ENCODE measurements at regions not wholly inside any gene's neighbourhood (a gene's known extent, or its start where the extent isn't known, plus 50 kb on each side); places are given as distances from the start of the nearest gene placed in this dataset.
"Not testable (repeated sequence)": the region's sequence is repeated elsewhere in the genome, so short reads cannot be mapped to it uniquely, and the experiment has no call there.

DNA sequence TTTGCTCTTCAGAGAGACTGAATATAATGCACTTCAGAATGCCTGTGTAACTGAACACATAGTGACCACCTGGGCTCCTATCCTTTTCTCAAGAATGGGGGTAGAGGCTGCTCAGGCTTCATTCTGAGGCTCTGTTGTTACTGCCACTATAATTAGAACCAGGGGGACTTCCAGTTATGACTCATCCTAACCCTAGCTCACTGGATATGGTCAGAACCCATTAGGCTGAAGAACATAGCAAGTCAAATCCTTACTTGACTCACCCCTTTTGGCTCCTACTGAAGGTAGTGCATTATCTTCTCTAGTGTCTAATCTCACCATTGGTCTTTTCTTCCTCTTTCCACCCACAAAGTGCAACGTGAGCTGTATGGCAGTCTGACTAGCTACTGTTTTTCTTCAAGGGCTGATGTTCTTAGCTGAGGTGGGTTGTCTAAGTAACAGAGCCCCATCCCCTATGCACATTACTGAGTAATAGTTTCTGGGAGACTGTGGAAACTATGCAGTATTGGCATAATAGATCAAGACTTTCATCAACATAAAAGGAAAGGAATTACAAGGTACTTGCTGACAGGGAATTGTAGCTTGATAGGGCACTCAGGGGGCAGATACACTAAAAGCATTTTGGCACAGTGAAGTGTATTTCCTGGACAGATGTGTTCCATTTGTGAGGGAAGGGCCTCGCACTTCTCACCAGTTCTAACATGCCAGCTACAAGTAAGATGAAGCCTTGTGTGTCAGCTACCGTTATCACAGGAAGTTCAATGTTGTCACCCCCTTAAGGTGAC is 431.0 kb upstream of the MEF2C start:
- peak; percentile 76 for DNase-seq

GRCh38 chr5:89313044-89313443 is 430.1 kb upstream of the MEF2C start:
- peak; percentile 60 for DNase-seq

DNA sequence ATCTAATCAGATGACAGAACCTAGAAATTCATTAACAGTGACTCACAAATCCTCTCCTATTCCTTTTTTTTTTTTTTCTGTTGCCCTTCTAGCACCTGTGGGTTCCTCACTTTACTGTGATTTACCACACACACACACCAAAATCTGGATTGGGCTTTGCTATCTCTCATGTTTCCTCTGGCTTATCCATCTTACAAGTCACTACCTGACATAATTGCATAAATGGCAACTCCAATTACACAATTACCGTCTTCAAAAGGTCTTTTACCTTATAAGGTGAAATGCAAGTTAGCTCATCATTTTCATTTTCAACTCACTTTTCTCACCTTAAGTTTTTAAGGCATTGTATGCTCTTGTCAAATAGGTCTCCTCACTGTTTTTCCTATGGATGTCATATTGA is 426.3 kb upstream of the MEF2C start:
- DNase-seq, result no peak

- DNase-seq, result no peak
Observed at GRCh38 chr5:89308606-89309040, 425.6 kb upstream of the MEF2C start.

DNA sequence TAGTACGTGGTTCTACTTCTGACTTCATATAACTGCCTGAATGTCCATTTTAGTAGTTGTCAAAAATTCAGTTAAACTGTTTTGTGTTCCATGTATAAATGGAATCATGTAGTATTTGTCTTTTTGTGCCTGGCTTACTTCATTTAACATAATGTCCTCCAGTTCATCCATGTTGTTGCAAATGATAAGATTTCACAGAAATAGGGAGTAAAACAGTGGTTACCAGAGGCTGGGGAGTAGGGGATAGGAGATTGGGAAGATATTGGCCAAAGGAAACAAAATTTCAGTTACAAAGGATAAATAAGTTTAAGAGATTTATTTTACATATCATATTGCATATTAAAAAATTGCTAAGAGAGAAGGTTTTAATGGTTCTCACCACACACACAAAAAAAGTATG is 425.0 kb upstream of the MEF2C start:
- no peak for DNase-seq

- not testable (repeated sequence) for DNase-seq
Observed at GRCh38 chr5:89307141-89307540, 424.2 kb upstream of the MEF2C start.

DNA sequence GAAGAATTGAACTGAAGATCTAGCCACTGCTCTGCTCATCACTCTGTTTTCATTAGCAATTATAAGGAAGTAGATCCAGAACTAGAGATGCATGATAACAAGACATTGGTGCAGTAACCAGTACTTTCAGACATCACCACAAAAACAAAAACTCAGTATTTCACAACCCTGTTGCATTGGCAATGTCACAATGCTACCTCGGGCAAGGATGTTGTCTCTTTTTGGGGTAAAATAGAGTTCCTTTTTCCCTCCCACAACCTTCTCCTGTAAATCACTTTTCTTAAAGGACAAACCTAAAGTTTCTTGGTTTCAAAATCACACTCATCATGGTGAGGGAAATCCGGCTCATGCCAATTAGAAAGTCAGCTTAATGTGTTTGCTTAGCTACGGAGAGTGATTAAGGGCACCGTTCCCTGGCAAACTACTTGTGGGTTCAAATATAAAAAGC is 420.1 kb upstream of the MEF2C start:
- no peak for DNase-seq

DNA sequence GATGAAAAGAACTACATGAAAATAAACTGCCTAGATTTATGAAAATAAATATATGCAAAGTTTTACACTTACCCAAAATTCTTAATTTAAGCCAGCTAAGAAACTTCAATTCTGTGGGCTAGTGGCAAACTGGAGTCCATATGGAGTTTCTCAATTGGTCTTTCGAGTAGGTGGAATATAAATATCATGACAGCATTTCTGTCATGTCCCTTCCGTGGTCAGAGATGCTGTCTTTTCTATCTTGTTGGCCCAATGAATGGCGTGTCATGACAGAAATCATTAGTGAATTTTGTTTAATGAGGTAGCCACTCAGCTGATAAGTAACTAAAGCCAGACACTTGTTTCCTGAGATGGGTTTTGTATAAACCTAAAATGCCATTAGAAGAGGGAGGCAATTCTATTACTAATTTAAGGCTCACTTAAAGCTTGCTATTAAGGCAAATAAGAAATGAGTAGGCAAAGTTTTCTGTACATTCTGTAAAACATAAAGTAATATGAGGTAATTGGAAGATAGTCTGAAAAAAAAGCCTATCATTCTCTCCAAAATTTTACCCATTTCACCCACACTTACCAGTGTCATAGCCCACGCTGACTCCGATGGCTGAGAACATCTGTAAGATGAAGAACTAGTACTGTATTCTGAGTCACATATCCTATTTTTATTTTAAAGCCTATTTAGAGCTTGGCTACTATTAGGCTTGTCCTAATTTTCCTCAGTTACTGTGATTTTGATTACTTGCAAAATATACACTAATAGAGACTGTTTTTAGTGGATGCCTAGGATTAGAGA is 419.3 kb upstream of the MEF2C start:
- DNase-seq, result no peak

DNA sequence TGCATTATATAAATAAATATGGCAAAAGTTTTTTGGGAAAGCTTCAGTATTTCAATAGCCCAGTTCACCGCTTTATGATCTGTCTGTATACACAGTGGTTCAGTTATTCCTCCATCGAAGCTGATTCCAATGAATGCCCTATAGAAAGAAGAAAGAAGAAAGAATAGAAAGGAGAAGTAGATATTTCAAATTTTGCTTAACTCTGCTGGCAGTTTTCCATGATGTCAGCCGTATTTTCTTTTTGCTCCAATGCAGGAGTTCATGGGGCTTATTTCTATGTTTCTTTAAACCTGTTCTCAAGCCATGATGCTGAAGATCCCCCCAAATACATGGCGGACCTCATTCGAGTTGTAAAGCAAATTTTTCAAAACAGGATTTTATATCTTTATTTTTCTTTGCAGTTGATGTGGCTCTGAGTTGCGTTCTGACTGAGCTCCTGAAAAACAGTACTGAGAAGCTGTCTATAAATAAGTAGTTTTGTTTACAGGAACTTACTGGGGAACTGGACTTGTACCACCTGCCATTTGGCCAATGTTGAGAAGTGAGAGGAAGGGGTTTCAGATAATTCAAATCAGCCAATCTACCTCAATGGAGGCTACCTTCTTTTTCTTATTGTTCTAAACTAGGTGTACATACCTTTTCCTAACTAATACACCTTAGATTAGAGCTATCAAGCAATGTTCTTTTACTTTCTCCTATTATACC is 418.5 kb upstream of the MEF2C start:
- no peak for DNase-seq

GRCh38 chr5:89300426-89300970 is 417.5 kb upstream of the MEF2C start:
- DNase-seq, result no peak

DNA sequence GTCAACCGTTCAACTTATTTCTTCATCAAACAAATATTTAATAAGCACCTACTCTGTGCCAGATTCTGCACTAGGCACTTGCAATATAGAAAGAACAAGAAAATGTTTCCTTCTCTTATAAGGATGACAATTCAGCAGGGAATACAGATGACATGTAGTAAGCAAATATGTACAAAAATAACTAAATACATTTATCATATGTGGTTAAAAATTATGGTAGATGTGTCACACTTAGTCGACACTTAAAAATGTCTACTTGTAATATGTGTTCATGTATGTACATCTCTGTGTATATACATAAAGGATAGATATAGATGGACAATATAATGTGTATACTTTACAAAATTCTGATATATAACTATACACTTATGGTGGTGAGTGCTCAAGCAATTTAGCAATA is 417.0 kb upstream of the MEF2C start:
- no peak for DNase-seq

- no peak for DNase-seq
Observed at GRCh38 chr5:89297066-89297465, 414.1 kb upstream of the MEF2C start.

DNA sequence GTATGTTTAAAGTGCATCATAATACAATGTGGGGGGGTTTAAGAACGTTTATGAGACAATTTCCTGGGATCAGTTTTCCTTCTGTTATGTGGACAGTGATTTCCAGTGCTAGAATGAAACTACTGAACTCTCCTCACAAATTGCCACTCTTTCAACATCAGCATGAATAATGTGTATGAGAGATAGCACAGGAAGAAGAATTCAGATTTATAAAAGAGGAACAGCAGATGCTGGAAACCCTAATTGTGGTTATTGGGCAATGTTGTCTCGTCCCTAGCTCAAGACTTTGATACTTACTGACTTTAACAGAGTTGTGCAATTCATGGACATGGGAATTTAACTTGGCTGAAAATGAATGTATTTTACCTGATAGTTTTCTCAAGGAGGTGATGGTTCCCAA is 410.8 kb upstream of the MEF2C start:
- DNase-seq, result peak; percentile 73

DNA sequence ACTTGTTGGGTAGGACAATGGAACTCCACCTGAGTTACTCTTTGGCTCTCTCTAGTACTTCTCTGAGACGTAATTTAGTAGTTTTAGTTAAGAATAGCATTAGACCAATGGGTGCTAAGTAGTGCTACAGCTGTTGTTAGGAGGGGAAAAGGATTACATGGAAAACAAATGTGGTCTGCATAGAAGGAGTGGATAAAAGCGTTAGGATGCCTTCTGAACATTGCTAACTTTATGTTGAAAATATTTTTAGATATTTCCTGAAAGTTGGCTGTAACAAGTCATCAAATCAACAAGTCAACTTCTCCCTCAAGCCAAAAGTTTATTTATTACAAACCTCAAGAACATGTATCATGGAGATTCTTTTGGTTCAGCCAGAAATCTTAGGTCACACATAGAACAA is 409.5 kb upstream of the MEF2C start:
- DNase-seq, result no peak

- no peak for DNase-seq
Observed at GRCh38 chr5:89289604-89290003, 406.6 kb upstream of the MEF2C start.

DNA sequence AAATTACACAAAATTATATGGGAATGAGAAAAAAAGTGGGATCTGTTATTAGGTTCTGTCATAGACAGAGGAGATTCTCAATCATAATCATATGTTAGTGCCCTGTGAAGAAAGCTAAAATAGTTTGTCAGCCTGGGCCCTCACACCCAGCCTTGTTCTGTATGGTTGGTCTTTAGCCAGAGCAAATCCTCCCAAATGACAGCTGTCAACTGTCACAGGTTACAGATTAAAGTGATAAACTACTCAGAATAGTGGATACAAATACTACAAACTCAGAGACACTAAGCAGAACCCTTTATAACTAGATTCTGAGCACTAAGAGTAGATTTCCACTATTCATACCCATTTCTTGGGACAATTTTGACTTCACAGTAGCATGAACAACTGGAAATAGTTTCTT is 405.0 kb upstream of the MEF2C start:
- DNase-seq, result no peak

GRCh38 chr5:89286320-89286719 is 403.3 kb upstream of the MEF2C start:
- DNase-seq, result no peak

GRCh38 chr5:89283728-89284493 is 400.9 kb upstream of the MEF2C start:
- no peak for DNase-seq

DNA sequence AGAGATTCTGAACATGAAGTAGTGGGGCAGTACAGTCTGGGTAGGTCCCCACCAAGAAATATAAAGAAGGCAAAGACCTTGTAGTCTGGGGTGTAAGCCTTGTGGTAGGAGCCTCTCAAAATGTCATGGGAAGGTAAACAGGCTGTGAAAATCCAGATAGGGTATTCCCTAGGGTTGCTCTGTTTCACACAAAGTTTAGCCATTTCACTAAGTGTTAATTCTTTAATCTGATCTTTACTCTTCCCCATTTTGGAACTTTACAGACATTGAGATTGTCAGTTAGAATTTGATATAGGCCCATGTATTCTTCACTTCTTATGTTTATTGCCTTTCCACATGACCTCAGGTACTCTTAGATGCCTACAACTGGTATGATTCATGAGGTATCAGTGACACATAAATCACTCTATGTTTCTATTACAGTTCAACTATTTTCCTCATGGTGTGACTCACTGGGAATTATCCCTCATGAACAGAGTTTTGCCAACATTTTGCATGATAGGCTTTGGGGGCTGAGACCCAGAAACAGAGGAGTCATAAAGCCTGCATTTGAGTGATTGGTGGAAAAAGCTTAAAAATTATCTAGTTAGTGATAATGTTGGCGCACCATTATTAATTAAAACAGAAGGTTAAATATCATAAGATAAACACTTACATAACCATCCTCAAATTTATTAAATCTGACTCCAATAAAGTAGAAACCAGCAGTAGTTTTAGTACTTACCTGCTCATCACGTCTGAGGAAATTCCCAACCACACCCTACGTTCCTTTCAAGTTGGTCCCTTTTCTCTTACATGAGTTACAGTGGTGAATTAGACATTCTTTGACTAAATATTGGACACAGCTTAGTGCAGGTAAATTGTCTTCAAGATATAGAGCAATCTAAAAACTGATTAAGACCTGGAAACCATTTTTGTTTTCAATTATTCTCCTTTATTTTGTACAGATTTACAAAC is 399.8 kb upstream of the MEF2C start:
- peak; percentile 88 for DNase-seq

- peak; percentile 74 for DNase-seq
Observed at GRCh38 chr5:89281766-89282553, 399.0 kb upstream of the MEF2C start.

Data from NCI-H226 (cell line).